Ureter (tissue), 1 donor: ENCODE measurements at regions not wholly inside any gene's neighbourhood (a gene's known extent, or its start where the extent isn't known, plus 50 kb on each side); places are given as distances from the start of the nearest gene placed in this dataset.

Source experiments
- DNase-seq: peaks from one replicate; pipeline ENCODE4 v3.0.0-alpha.2; 2020; ENCODE audit warnings: low spot score
- donor health status: DM: yes; HTN: yes; CAD: no.

GRCh38 chr5:4079831-4080230 is 484.2 kb downstream of the IRX1 start:
- no peak for DNase-seq

GRCh38 chr5:4080370-4080769 is 484.7 kb downstream of the IRX1 start:
- DNase-seq: no peak

- DNase-seq: no peak
Observed at GRCh38 chr5:4081059-4081458, 485.4 kb downstream of the IRX1 start.

GRCh38 chr5:4081466-4081865 is 485.8 kb downstream of the IRX1 start:
- no peak for DNase-seq

GRCh38 chr5:4082966-4083564 is 487.4 kb downstream of the IRX1 start:
- no peak for DNase-seq

GRCh38 chr5:4083591-4084337 is 488.1 kb downstream of the IRX1 start:
- DNase-seq: no peak

- no peak for DNase-seq
Observed at GRCh38 chr5:4086081-4086480, 490.4 kb downstream of the IRX1 start.

- no peak for DNase-seq
Observed at GRCh38 chr5:4087110-4087509, 491.5 kb downstream of the IRX1 start.

GRCh38 chr5:4089087-4089486 is 493.5 kb downstream of the IRX1 start:
- no peak for DNase-seq

- DNase-seq: no peak
Observed at GRCh38 chr5:4093236-4093635, 497.6 kb downstream of the IRX1 start.

- no peak for DNase-seq
Observed at GRCh38 chr5:4093970-4094369, 498.3 kb downstream of the IRX1 start.

- DNase-seq: no peak
Observed at GRCh38 chr5:4095918-4096630, 500.4 kb downstream of the IRX1 start.

- no peak for DNase-seq
Observed at GRCh38 chr5:4097199-4097598, 501.6 kb downstream of the IRX1 start.

- no peak for DNase-seq
Observed at GRCh38 chr5:4098226-4098625, 502.6 kb downstream of the IRX1 start.

GRCh38 chr5:4099386-4099785 is 503.8 kb downstream of the IRX1 start:
- DNase-seq: no peak

- DNase-seq: no peak
Observed at GRCh38 chr5:4100739-4101138, 505.1 kb downstream of the IRX1 start.

- DNase-seq: no peak
Observed at GRCh38 chr5:4101189-4101588, 505.6 kb downstream of the IRX1 start.

- DNase-seq: no peak
Observed at GRCh38 chr5:4104831-4105597, 509.4 kb downstream of the IRX1 start.

- no peak for DNase-seq
Observed at GRCh38 chr5:4108690-4109089, 513.1 kb downstream of the IRX1 start.

- no peak for DNase-seq
Observed at GRCh38 chr5:4113426-4113825, 517.8 kb downstream of the IRX1 start.

- DNase-seq: no peak
Observed at GRCh38 chr5:4113905-4114304, 518.3 kb downstream of the IRX1 start.

GRCh38 chr5:4114452-4114851 is 518.8 kb downstream of the IRX1 start:
- no peak for DNase-seq
